AG04449 (cell line): ENCODE measurements at regions not wholly inside any gene's neighbourhood (a gene's known extent, or its start where the extent isn't known, plus 50 kb on each side); places are given as distances from the start of the nearest gene placed in this dataset.

Experiments used
- CTCF ChIA-PET: fragments of 350-600 bp; formaldehyde crosslinking; extraction: SDS; loops from one replicate; lab custom pipeline; 2021; ENCODE audit warnings: antibody characterized with exemption; lab: Yijun Ruan, JAX
- POLR2A ChIA-PET: fragments of 400-600, 350-600 bp; formaldehyde crosslinking; extraction: SDS; loops from one replicate; lab custom pipeline; 2020; ENCODE audit warnings: antibody characterized with exemption, inconsistent platforms; lab: Yijun Ruan, JAX
- DNase-seq: peaks from one replicate; pipeline ENCODE4 v3.0.0-alpha.2; 2010; ENCODE audit warnings: low read depth, low spot score
- H3K4me3 ChIP-seq: 2 replicates; pipeline ENCODE4 v1.5.1; 2011; ENCODE audit warnings: low read depth, mild to moderate bottlenecking, control low read depth, low read length
- CTCF ChIP-seq: IDR thresholded peaks from one replicate; pipeline ENCODE4 v1.5.1; 2011; ENCODE audit warnings: mild to moderate bottlenecking, moderate library complexity, low read length, control low read depth, inconsistent platforms; ENCODE audit not compliant: insufficient read depth; ENCODE audit errors: missing control alignments

GRCh38 chr15:94761574-94761973 lies 530.2 kb downstream of the MCTP2 start:
- POLR2A ChIA-PET: no interaction called here
- CTCF ChIA-PET: no interaction called here
- no peak for TF ChIP-seq CTCF
- DNase-seq: no peak
- no peak overlapping the region for H3K4me3 ChIP-seq

- CTCF ChIA-PET: no interaction called here
Measured at GRCh38 chr15:94769089-94769488, 537.7 kb downstream of the MCTP2 start.

GRCh38 chr15:94770199-94770598 lies 538.8 kb downstream of the MCTP2 start:
- ChIA-PET CTCF (no interaction called here), POLR2A (no interaction called here)
- no peak for TF ChIP-seq CTCF
- DNase-seq: no peak
- H3K4me3 ChIP-seq: no peak overlapping the region

More at GRCh38 chr15:94769089-94769488, 537.7 kb downstream of the MCTP2 start:
- POLR2A ChIA-PET: no interaction called here
- no peak for TF ChIP-seq CTCF
- DNase-seq: no peak
- no peak overlapping the region for H3K4me3 ChIP-seq

GRCh38 chr15:94777037-94777436 lies 545.7 kb downstream of the MCTP2 start:
- H3K4me3 ChIP-seq: no peak overlapping the region
- POLR2A ChIA-PET: no interaction called here
- no peak for DNase-seq
- no peak for TF ChIP-seq CTCF
- CTCF ChIA-PET: no interaction called here

- POLR2A ChIA-PET: no interaction called here
- no peak for TF ChIP-seq CTCF
- no peak overlapping the region for H3K4me3 ChIP-seq
- no peak for DNase-seq
- CTCF ChIA-PET: no interaction called here
Measured at GRCh38 chr15:94778840-94779239, 547.5 kb downstream of the MCTP2 start.

GRCh38 chr15:94780166-94780565 lies 548.8 kb downstream of the MCTP2 start:
- ChIA-PET CTCF (no interaction called here), POLR2A (no interaction called here)
- no peak for DNase-seq
- TF ChIP-seq CTCF: no peak
- no peak overlapping the region for H3K4me3 ChIP-seq

- no peak for TF ChIP-seq CTCF
- ChIA-PET POLR2A (no interaction called here), CTCF (no interaction called here)
- no peak overlapping the region for H3K4me3 ChIP-seq
- no peak for DNase-seq
Measured at GRCh38 chr15:94785091-94785490, 553.7 kb downstream of the MCTP2 start.
